Caki2 (cell line): ENCODE measurements at regions not wholly inside any gene's neighbourhood (a gene's known extent, or its start where the extent isn't known, plus 50 kb on each side); places are given as distances from the start of the nearest gene placed in this dataset.

Experiments used
- DNase-seq: peaks from one replicate; pipeline ENCODE4 v3.0.0-alpha.2; 2015; ENCODE audit warnings: low read depth
- in situ Hi-C: cut with HindIII; loops from 2 replicates; pipeline ENCODE4 v1.10.0; 2016; ENCODE audit warnings: low sequenced_read_pairs, low pct_unique_long_range_greater_than_20kb, mixed read lengths

DNA sequence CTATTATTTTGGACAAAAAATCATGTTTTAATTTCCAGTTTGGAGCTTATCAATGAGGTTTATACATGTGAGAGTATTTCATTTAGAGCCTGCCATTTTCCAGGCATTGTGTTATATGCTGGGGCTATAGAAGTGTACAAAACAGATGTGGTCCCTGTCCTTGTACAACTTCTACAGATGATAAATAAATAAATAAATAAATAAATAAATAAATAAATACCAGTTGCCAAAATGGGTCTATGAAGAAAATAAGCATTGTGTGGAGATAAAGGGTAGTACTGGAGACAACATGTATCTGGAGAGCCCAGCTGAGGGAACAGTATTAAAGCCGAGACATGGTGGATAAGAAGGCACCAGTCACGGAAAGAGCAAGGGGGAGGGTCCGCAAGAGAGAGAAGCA lies 210.0 kb downstream of the SS18 start:
- in situ Hi-C loops: no loop called here
- no peak for DNase-seq

DNA sequence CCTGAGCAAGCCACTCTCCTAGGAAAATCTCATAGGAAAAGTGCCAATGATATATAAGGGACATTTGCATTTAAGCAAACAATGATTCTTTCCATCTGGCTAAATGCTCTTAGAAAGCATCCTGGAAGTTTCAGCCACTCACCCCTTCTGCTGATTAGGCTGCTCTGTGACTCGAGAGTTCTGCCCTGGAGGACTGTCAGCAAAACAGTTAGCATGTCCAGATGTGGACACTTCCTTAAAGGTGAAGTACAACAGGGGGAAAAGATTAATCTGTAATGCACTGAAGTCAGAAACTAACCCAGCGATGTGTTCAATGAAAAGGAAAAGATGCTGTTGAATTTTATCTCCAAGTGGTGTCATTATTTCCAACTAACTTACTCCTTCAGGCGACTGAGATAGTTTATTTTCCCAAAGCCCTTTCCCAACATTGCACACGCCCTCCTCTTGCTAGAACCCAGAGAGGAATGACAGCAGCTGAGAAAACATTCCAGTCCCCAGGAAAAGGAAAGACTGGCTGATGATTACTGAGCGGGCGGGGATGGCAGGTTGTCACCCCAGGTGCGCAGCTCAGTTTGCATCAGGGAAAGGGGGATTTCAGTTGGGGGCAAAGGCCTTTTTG lies 214.0 kb downstream of the SS18 start:
- in situ Hi-C loops: no loop called here
- no peak for DNase-seq

DNA sequence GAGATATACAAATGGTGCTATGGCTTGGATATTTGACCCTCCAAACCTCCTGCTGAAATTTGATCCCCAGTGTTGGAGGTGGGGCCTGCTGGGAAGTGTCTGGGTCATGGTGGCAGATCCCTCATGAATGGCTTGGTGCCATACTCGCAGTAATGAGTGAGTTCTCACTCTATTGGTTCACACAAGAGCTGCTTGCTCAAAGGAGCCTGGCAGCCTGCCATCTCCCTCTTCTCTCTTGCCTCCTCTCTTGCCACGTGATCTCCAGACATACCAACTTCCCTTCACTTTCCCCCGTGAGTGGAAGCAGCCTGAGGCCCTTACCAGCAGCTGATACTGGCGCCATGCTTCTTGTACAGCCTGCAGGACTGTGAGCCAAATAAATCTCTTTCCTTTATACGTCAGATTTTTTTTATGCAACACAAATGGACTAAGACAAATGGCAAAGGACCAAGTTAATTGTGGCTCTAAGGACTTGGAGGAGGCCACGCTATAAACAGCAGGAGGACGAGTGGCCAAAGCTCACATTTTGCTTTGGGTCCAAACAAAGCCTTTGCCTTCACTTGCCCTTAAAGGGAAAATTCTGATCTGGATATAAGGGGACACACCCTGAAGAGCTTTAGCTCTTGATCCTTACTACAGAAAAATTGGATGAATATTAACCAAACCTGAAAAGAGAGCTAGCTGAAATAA lies 214.7 kb downstream of the SS18 start:
- in situ Hi-C loops: no loop called here
- no peak for DNase-seq

DNA sequence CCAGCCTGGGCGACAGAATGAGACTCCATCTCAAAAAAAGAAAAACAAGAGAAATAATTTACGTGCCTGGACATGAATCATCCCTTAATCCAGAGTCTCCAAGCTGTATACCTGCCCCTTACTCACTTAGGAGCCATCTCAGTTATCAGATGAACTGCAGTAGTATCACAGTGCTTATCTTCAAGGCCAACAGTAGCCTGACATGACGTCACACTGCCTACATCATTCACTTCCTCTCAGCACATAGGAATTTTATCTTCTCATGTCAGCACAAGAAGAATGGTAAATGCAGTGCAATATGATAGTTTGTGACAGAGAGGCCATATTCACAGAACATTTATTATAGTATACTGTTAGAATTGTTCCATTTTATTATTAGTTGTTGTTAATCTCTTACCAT lies 216.6 kb downstream of the SS18 start:
- in situ Hi-C loops: no loop called here
- no peak for DNase-seq

DNA sequence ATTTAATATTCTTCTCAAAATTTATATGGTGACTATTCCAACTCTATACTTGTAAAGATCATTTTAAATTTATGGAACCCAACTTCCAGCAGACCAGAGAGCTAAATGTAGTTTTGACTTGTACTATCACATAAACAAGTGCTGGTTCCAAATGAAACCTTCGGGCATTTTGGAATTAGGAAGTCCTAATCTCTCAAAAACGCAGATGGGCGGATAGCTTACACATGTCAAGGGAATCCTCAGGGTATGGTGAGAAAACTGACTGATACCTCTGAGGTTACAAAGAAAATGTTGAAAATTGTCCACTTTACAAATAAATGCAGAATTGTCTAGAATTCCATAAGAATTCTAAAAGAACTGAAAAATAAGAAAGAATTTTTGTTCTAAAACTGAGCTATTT lies 224.1 kb downstream of the SS18 start:
- in situ Hi-C loops: no loop called here
- DNase-seq: no peak

DNA sequence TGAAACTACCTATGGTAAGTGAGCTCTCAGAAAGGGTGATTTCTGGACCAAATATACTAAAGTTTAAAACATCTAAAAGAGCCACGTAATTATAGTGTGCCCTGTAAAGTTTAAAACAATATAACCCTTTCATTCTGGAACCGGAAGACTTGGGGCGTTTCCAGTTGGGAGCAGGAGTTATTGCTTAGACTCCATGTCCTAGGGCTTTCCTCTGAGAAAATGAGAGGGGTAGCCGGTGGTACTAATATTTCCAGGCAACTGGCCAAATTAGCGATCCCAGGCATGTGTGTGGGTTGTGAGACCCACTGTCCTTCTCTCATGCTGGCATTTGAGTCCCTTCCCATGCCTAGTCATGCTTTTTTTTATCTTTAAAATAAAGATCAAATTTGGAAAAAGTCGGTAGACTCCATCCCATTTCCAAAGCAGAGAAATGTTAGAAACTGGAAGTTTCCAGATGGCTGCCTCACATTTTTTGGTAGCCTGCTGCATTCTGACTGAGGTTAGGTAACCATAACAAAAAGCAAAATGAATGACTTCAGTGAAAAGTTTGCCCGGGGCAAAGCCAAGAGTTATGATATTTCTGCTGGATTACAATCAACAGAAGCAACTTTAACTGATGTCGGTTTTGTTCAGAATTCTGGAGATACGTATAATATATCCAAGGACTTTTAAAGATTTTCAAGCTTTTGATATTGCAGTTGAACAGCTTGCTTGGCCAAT lies 227.4 kb downstream of the SS18 start:
- in situ Hi-C loops: no loop called here
- DNase-seq: no peak

DNA sequence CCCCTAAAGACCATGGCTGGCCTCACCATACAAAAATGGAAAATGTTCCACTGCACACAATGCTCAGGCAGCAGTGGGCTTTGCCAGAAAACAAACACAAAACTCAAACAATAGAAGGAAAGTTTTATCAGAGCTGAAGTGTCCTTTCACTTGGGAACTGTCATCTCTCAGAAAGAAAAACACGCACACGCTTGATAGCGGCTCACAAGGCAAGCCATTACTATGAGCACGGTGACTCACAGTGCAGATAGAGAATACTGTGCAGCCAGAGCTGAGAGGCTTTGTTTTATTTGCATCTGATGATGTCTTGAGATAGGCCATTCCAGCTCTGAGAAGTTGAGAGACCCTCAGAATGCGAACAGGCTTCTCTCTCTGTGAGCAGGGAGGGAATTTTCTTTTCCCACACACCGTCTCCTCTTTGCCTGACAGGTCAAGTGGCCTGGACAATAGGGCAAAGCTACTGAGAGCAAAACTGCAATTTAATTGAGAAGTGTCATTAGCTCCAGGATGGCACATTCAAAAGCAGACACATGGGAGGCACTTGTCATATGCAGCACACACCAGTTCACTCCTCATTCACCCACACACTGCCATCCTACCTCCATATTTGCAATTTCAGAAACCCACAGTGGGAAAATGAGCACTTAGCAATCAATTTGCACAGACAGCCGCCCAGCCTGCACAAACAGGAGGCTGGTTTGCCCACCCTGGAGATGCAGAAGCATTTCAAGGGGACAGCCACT lies 236.6 kb downstream of the SS18 start:
- in situ Hi-C loops: no loop called here
- no peak for DNase-seq

DNA sequence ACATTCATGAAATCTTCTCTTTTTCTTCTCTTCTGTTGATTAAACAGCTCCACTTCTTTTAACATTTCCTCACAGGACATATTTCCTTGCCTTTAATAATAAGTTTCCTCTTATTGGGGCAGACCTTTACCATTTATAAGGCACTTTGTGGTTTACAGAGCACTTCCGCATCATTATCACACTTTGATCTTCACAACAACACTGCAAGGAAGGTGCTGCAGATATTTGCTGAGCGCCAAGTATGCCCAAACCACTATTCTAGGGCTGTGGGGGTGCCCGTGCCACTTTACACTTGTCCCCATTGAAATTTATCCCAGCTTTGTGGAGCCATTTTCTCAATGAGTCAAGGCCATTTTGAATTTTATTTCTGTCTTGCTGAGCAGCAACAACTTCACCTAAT lies 246.6 kb downstream of the SS18 start:
- DNase-seq: no peak
- in situ Hi-C loops: no loop called here

DNA sequence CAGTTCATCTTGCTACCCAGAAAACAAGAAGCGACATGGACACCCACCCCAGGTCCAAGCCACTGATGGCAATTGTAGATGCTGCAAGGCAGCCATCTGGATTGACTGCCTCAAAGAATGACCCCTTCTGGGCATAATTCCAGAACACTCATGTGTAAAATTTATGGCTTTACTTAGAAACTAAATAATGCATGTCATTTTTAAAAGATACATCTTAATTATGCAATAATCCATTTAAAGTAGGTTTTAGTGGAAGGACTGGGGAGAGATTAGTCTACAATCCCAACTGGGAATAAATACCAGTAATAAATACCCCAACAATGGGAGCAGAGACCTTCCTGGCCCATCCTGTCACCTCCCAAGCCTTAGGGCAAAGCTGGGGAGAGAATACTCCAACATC lies 247.7 kb downstream of the SS18 start:
- in situ Hi-C loops: no loop called here
- no peak for DNase-seq

DNA sequence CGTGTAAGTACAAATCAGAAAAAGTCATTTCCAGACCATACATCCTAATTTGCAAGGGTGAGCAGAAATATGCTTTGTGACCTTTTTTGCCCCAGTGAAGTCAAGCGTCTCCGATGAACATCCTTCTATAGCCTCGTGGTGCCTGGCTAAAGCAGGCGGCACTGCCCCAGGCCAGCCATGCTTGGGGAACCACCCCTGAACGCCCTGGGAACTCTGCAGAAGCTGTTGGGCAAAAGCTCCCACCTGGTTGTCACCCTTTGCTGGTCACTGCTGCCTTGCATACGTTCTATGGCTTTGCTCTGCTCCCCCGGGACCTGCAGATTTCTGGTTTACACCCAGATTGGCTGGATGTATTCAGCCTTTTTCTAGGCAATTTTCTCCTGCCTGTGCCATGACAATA lies 256.4 kb downstream of the SS18 start:
- in situ Hi-C loops: no loop called here
- DNase-seq: no peak

DNA sequence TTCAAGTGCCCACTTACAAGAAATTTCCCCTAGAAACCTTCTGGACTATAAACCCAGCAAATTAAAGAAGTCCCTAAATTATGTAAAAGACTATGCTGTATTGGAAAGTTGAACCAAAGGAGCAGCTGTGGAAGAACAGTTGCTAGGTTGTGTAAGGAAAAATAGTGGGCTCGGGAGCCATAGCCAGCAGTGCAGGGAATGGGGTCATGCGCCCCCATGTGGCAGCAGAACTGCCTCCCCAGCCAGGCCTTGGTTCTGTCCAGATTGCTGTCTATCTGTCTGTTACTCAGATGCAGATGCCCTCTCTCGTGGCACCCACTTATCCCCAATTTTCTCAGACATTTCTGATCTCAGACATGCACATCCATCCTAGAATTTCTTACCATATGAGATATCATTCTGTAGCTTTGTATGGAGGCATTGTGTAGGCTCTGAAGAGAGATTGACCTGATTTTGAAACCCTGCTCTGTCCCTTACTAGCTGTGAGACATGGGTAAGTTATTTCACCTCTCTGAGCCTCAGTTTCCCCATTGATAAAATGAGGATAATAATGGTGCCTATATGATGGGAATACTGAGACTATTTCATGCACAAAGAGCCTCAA lies 258.3 kb downstream of the SS18 start:
- peak; percentile 1 for DNase-seq
- in situ Hi-C loops: no loop called here

DNA sequence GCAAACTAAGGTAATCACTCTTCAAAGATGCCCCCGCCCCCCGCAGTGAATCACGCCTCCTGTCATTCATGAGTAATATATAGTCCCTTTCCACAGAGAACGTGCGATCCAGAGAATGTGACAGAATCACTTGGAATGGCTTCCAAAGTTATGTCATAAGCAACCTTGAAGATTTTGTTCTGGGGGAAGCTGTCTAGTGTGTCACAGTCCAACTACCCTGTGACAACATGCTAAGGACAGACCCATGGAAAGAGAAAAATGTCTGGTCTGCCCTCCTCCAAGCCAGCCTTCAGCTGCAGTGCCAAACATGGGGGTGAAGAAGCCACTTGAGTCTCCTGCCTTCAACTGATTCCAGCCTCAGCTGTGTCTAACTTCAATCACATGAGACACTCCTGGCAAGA lies 259.1 kb downstream of the SS18 start:
- in situ Hi-C loops: no loop called here
- no peak for DNase-seq

DNA sequence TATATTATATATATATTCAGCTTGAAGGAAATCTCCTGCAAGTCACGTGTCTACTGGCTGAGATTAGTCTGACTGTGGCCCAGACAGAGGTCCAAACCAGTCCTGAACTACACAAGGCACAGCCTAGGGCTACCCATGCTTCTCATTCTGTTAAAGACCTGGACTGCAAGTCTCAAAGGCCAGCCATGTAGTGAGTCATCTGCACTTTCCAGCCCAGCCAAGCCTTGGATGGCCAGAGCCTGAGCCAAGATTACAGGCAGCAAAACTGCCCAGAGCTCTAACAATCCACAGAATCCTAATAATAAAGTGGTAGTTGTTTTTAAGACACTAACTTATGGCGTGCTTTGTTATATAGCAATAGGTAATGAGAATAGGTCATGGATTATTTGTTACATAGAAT lies 259.6 kb downstream of the SS18 start:
- in situ Hi-C loops: no loop called here
- DNase-seq: no peak

DNA sequence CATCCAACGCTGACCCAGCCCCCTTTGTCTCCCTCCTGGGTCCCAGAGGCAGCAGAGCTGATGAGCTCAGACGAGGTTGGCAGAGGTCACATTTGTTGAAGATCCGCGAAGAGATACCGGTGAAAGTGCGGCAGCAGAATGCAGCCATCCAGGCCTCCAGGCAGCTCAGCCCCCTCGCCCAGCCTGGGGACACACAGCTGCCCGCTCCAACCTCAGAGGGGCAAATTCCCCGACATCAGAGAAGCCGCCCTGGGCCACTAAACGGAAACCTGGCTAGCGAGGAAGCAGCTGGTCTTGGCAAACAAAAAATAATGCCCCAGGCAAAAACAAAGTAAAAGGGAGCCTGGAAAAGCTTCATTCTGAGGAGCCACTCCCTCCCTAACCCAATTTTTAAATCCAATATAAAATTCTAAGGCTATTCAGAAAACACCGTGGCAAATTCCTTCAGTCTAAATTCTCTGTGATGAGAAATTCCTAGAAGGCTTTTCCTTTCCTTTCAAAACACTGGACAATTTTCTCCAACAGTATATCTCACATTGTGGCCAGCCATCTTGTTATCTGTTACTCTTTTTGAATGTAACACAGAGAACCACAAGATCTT lies 262.4 kb downstream of the SS18 start:
- in situ Hi-C loops: no loop called here
- DNase-seq: no peak

DNA sequence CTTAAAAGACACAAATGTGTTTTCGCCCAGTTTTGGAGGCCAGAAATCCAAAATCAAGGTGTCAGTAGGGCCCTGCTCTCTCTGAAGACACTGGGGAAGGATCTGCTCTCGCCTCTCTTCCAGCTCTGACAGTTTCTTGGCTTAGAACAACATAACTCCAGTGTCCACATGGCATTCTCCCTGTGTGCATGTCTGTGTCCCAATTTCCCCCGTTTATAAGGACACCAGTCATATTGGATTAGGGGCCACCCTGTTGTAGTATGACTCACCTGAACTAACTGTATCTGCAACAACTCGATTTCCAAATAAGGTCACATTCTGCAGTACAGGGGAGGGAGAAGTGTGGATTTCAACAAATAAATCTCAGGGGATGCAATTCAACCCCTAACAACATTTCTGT lies 263.2 kb downstream of the SS18 start:
- no peak for DNase-seq
- in situ Hi-C loops: no loop called here

DNA sequence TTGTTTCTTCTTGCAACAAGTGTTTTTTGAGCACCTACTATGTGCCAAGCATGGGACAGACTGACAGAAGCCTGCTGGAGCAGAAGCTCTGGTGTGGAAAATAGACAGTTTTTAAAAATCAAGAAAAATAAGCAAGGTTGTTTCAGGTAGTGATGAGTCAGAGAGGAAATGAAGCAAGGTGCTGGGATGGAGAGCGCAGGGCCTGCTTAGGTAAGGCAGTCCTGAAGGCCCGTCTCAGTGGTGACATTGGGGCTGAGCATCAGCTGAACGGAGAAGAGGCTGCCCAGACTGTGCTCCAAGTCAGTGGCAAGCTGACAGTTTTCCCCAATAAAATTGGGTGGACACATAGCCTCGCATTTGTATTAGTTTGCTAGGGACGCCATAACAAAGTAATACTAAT lies 263.6 kb downstream of the SS18 start:
- no peak for DNase-seq
- in situ Hi-C loops: no loop called here

DNA sequence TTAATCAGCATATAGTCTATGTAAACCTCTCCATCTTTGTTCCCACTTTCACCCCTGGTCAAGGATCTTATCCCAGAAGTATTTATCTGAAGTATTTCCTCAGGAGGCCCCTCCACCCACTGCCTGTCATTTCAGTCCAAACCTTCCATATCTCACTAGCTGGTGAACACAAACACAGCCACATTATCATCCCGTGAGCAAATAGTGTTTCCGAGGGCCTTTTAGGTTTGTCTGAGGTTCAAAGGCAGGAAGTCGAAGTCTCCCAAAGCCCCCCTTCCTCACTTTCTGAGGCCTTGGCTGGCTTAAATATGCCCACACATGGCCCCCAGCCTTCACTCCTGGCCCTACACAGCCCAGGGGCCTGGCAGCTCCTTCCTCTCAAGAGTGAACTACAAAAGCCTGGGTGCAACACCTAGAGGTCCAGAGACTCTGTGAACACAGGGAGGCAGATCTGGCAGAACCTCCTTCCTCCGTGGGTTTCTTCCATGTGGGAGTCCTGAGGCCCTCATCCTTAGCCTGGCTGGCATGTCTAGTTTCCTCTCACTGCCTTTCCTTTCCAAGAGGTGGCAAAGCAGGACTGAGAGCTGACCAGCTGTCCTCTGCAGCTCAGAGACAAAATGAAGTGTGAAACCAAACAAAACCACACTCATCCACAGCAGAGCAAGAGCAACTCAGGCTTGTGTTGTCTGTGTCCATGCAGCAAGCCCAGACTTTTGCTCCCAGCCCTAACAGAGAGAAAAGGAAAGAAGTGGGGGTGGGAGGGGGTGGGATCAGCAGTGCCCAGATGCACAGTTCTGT lies 264.2 kb downstream of the SS18 start:
- DNase-seq: no peak
- in situ Hi-C loops: no loop called here

DNA sequence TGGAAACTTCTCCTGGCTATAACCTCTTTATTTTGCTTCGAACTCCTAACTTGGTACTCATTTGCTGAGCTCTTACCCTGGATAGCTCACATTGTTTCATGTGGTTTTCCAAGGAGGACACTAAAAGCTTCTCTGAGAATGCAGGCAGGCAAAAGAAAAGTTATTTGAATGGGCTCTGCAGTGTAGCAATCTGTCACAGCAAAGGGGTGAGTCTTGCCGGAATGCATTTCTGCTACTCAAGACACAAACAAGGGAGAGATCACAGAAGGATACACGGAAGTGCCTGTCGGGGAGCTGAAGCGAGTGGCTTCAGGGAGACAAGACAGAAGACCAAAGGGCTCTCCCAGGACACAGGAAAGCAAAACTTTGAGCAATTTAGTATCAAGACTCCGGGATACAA lies 265.4 kb downstream of the SS18 start:
- in situ Hi-C loops: no loop called here
- no peak for DNase-seq
